Mesothelial cell of epicardium (in vitro differentiated cells): ENCODE measurements at regions not wholly inside any gene's neighbourhood (a gene's known extent, or its start where the extent isn't known, plus 50 kb on each side); places are given as distances from the start of the nearest gene placed in this dataset.
"Not testable (repeated sequence)": the region's sequence is repeated elsewhere in the genome, so short reads cannot be mapped to it uniquely, and the experiment has no call there.

Source experiments
- DNase-seq, 2 experiments: peaks; one replicate each; pipeline ENCODE4 v3.0.0; 2021; ENCODE audit warnings: low spot score in 2 of 2; ENCODE audit not compliant: unreplicated experiment in 2 of 2
- H3K27ac Mint-ChIP-seq: 2 replicates; pipeline ENCODE4 v1.8.0; 2021; ENCODE audit warnings: mixed read lengths
- H3K27me3 Mint-ChIP-seq: 2 replicates; pipeline ENCODE4 v1.8.0; 2021; ENCODE audit warnings: low read depth, mixed read lengths
- H3K36me3 Mint-ChIP-seq: 2 replicates; pipeline ENCODE4 v1.8.0; 2021; ENCODE audit warnings: mixed read lengths
- H3K4me1 Mint-ChIP-seq: 2 replicates; pipeline ENCODE4 v1.8.0; 2021; ENCODE audit warnings: mixed read lengths
- H3K4me3 Mint-ChIP-seq: 2 replicates; pipeline ENCODE4 v1.8.0; 2021; ENCODE audit warnings: mild to moderate bottlenecking, moderate library complexity, mixed read lengths
- H3K9me3 Mint-ChIP-seq: 2 replicates; pipeline ENCODE4 v1.8.0; 2021; ENCODE audit warnings: mixed read lengths
- TF ChIP-seq, protein P1 (sequence below): fragments of 200-600 bp; sonication (generic); IDR thresholded peaks from one replicate; pipeline ENCODE4 v1.5.0; 2021; ENCODE audit warnings: antibody characterized with exemption; ENCODE audit not compliant: unreplicated experiment

DNA sequence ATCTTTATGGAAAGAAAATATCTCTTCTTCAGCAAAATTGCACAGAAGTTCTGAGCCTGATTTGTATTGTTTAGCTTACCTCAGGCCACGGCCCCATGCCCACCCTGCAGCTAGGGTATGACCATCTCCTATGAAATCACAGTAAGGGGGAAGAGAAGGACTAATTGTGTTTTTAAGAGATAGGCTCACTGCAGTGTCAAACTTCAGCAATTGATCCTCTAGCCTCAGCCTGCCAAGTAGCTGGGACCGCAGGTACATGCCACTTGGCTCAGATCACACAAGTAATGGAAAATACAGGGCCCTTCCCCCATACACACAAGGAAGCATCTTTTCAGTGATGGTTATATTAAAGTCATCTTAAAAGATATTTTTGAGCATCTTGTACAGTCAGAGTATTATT lies 60.0 kb downstream of the DMAC1 start:
- peaks cover 2% of the 10 kb centered on the region for H3K36me3 Mint-ChIP-seq
- TF ChIP-seq, protein P1, sequence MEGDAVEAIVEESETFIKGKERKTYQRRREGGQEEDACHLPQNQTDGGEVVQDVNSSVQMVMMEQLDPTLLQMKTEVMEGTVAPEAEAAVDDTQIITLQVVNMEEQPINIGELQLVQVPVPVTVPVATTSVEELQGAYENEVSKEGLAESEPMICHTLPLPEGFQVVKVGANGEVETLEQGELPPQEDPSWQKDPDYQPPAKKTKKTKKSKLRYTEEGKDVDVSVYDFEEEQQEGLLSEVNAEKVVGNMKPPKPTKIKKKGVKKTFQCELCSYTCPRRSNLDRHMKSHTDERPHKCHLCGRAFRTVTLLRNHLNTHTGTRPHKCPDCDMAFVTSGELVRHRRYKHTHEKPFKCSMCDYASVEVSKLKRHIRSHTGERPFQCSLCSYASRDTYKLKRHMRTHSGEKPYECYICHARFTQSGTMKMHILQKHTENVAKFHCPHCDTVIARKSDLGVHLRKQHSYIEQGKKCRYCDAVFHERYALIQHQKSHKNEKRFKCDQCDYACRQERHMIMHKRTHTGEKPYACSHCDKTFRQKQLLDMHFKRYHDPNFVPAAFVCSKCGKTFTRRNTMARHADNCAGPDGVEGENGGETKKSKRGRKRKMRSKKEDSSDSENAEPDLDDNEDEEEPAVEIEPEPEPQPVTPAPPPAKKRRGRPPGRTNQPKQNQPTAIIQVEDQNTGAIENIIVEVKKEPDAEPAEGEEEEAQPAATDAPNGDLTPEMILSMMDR: no peak
- H3K9me3 Mint-ChIP-seq: peaks cover 10% of the 10 kb centered on the region
- H3K27ac Mint-ChIP-seq: no peak overlapping the region
- H3K4me1 Mint-ChIP-seq: no peaks in the 10 kb centered on the region
- no peak for DNase-seq
- no peaks in the 10 kb centered on the region for H3K27me3 Mint-ChIP-seq
- no peak overlapping the region for H3K4me3 Mint-ChIP-seq

DNA sequence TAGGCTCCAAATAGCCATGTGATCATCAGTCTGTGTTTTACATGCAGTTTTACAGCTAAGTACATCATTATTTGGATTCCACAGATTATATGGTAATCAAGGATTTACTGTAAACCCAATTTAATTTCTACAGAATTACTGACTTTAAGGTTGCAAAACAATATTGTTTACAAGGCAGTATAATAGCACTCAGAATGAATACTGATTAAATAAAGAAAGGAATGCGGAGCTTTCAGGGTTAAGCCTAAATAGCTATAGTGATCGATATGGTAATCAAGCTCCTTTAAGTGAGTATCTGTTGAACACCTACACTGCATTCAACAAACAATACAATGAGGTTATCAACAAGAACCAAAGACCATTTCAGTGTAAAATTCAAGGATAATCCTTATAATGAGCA lies 64.3 kb downstream of the DMAC1 start:
- H3K36me3 Mint-ChIP-seq: peaks cover 2% of the 10 kb centered on the region
- H3K27me3 Mint-ChIP-seq: no peaks in the 10 kb centered on the region
- H3K9me3 Mint-ChIP-seq: peaks cover 10% of the 10 kb centered on the region
- no peak for DNase-seq
- H3K4me1 Mint-ChIP-seq: no peaks in the 10 kb centered on the region
- H3K27ac Mint-ChIP-seq: no peak overlapping the region
- no peak overlapping the region for H3K4me3 Mint-ChIP-seq
- TF ChIP-seq, protein P1: no peak

DNA sequence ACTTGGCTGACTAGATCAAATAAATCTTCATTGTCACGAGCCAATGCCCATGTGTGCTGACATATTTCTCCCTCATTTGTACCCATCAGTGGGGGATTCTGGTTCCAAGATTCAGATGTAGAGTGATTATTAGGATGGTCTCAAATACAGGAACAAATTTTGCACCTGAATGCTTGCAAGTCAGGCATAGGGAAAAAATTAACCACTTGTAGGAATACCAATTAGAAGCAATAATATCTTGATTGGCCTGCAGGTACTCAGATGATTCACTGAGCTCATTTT lies 69.5 kb downstream of the DMAC1 start:
- no peaks in the 10 kb centered on the region for H3K36me3 Mint-ChIP-seq
- H3K4me1 Mint-ChIP-seq: no peaks in the 10 kb centered on the region

DNA sequence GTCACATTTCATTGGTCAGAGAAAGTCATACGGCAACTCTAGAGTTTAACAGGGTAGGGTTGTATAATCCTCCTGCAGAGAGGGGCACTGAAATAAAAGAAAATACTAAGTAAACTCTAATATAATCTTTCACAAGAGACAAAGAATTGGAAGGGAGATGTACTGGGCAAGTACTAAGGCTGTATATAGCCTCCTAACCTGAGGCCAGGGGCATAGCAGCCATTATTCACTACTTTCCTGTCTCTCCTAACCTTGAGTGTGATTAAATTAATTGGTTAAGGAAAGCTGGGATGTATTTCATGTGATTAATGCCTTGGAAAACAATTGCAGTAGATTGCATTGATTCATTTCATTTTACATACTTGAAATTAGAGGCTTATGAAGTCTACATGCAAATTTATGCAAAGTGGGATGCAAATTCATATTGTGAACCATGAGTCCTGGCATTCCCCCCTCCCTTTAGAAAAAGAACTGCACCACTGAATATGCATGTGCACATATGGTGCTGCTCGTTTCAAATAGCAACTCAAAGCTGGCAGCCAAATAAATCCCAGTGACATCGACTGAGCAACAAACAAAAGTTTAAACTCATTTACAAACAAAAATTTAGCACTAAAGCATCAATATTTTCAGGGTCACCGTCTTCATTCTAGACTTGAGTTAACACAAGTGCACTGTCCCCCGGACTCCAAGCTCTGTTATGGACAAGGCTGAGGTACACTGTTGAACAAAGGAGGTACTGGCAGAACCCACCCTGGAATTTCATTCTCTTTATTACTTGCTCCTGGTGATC lies 70.0 kb downstream of the DMAC1 start:
- DNase-seq: no peak
- Mint-ChIP-seq H3K9me3 (no peaks in the 10 kb centered on the region), H3K27me3 (no peaks in the 10 kb centered on the region), H3K4me3 (no peak overlapping the region), H3K4me1 (no peaks in the 10 kb centered on the region), H3K27ac (no peak overlapping the region), H3K36me3 (no peaks in the 10 kb centered on the region)
- TF ChIP-seq, protein P1: no peak

More for the DNA sequence above, 69.5 kb downstream of the DMAC1 start:
- TF ChIP-seq, protein P1: no peak
- Mint-ChIP-seq H3K27ac (no peak overlapping the region), H3K4me3 (no peak overlapping the region), H3K27me3 (no peaks in the 10 kb centered on the region), H3K9me3 (no peaks in the 10 kb centered on the region)
- DNase-seq: no peak

DNA sequence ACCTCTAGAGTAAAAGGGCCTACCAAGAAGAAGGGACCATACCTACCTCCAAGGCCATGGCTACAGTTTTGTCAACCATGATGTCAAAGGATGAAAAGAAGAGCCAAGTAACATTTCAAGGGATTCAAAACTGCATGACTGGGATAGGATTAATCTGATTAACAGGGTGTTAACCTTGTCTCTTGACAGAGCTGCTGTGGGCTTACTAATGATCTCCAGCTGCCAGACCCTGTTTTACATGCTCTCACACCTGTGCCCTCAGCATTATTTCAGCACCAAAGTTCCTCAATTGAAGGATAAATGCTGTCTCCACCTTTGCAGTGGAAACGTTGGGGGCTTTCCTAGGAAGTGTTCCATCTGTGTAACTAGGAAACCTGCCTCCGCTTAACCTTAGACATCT lies 78.3 kb downstream of the DMAC1 start:
- H3K36me3 Mint-ChIP-seq: peaks cover 5% of the 10 kb centered on the region
- no peaks in the 10 kb centered on the region for H3K4me1 Mint-ChIP-seq
- no peak overlapping the region for H3K27ac Mint-ChIP-seq
- no peak overlapping the region for H3K4me3 Mint-ChIP-seq
- peaks cover 18% of the 10 kb centered on the region for H3K9me3 Mint-ChIP-seq
- H3K27me3 Mint-ChIP-seq: no peaks in the 10 kb centered on the region
- no peak for DNase-seq
- TF ChIP-seq, protein P1: no peak

DNA sequence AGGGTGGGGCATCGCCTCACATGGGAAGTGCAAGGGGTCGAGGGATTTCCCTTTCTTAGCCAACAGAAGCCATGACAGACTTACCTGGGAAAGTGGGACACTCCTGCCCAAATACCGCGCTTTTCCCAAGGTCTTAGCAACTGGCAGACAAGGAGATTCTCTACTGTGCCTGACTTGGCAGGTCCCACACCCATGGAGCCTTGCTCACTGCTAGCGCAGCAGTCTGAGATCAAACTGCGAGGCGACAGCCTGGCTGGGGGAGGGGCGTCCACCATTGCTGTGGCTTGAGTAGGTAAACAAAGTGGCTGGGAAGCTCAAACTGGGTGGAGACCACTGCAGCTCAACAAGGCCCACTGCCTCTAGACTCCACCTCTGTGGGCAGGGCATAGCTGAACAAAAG lies 86.5 kb downstream of the DMAC1 start:
- H3K27me3 Mint-ChIP-seq, DNase-seq, H3K4me3 Mint-ChIP-seq, H3K4me1 Mint-ChIP-seq, H3K27ac Mint-ChIP-seq, H3K36me3 Mint-ChIP-seq: not testable (repeated sequence)
- peaks cover 39% of the 10 kb centered on the region for H3K9me3 Mint-ChIP-seq
